ENCODE measurements at regions not wholly inside any gene's neighbourhood (a gene's known extent, or its start where the extent isn't known, plus 50 kb on each side); places are given as distances from the start of the nearest gene placed in this dataset.

- TF ChIP-seq CTCF (IDR thresholded peaks at IDR 0.05) (no peak), POLR2A (IDR thresholded peaks at IDR 0.05) (no peak)
Measured at GRCh38 chr18:45373286-45373880, 241.9 kb upstream of the SLC14A2 start.

Measured in breast epithelium (tissue), 3 donors.